T-helper 9 cell (primary cell): ENCODE measurements at regions not wholly inside any gene's neighbourhood (a gene's known extent, or its start where the extent isn't known, plus 50 kb on each side); places are given as distances from the start of the nearest gene placed in this dataset.
"Not testable (repeated sequence)": the region's sequence is repeated elsewhere in the genome, so short reads cannot be mapped to it uniquely, and the experiment has no call there.

Source experiments
- DNase-seq: peaks from one replicate; pipeline ENCODE4 v3.0.0-alpha.2; 2020

- DNase-seq, result no peak
Measured at GRCh38 chr6:15089569-15090144, 156.2 kb upstream of the JARID2 start.

DNA sequence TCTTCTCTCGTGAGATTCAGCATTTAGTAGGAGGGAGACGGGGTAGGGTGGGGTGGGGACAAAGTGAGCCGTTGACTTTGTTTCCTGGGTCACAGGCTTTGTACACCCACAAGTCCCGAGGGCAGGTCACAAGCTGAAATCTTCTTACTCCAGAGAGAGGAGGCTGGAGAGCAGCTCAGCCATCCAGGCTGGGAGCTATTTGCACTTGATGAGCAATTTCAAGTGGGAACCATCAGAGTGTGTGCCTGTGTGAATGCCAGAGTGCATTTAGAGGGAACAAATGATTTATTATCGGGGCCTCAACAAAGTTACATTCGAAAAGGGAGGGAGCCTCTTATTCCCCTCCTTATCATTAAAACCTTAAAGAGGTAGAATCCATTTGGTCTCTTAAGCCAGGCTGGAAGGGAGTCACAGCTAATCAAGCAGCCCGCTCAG is 155.7 kb upstream of the JARID2 start:
- DNase-seq, result no peak

DNA sequence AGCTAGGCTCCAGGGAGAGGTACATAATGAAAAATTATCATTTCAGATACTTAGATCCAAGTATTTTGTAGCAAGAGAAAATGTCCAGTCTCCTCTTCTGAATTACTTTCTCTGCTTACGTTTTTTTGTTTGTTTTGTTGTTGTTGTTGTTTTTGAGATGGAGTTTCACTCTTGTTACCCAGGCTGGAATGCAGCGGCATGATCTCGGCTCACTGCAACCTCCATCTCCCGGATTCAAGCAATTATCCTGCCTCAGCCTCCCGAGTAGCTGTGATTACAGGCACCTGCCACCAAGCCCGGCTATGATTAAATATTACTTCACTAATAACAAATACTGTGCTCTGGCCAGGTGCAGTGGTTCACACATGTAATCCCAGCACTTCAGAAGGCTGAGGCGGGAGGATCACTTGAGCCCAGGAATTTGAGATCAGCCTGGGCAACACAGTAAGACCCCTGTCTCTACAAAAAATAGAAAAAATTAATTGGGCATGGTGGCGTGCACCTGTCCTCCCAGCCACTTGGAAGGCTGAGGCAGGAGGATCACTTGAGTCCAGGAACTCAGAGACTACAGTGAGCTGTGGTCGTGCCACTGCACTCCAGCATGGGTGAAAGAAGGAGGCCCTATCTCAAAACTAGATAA is 155.0 kb upstream of the JARID2 start:
- DNase-seq, result no peak

- DNase-seq, result no peak
Measured at GRCh38 chr6:15096894-15097837, 148.7 kb upstream of the JARID2 start.

DNA sequence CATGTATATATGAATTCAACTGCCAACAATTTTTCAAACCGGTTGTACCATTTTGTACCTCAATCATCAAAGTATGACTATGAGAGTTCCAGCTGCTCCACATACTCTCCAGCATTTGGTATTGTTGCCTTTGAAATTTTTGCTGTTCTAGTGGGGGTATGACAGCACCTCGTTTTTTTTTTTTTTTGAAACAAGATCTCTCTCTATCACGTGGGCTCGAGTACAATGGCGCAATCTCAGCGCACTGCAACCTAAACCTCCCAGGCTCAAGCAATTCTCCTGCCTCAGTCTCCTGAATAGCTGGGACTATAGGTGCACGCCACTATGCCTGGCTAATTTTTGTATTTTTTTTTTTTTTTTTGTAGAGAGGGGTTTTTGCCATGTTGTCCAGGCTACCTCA is 144.7 kb upstream of the JARID2 start:
- no peak for DNase-seq

- DNase-seq, result no peak
Measured at GRCh38 chr6:15102241-15102640, 143.6 kb upstream of the JARID2 start.

DNA sequence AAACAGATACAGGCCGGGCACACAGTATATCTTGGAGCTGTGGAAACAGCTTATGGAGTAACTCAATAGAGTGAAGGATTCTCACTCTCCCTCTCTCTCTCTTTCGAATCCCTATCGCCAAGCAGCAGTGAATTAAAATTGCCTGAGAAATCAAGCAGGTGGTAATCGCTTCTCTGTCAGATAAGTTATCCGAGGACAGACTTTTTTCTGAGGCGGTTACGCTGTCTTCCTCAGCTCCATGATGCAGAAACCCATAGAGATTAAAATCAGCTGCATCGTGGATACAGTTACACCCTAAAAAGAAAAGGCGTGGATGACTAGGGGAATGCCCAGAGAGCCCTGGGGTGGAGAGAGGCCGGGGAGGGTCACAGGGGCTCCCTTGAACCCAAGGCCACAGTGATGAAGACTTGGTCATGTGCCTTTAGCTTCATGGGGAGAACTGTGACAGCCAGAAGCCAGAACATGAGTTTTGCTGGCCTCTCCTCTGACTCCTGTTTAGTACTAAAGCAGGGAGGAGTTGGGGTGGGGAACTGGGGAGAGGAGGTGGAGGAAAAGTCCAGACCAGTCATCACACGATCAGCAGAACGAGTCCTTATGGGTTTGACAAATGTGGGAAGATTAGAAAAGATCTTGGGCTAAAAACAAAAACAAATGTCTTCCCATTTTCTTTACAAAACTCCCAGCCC is 138.8 kb upstream of the JARID2 start:
- no peak for DNase-seq

GRCh38 chr6:15107644-15108382 is 138.1 kb upstream of the JARID2 start:
- no peak for DNase-seq

DNA sequence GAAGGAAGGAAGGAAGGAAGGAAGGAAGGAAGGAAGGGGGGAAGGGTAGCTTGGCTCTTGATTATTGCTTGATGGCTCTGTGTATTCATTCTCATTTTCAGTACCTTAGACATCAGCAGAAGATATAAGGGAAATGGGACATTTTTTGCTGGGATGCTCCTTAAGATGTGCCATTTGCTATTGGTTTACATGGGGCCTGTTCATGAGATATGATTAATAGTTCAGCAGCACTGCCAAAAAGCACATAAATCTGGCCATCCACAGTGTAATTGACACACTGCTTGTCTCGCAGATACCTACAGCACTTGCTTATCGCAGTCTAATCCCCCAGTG is 137.5 kb upstream of the JARID2 start:
- no peak for DNase-seq

DNA sequence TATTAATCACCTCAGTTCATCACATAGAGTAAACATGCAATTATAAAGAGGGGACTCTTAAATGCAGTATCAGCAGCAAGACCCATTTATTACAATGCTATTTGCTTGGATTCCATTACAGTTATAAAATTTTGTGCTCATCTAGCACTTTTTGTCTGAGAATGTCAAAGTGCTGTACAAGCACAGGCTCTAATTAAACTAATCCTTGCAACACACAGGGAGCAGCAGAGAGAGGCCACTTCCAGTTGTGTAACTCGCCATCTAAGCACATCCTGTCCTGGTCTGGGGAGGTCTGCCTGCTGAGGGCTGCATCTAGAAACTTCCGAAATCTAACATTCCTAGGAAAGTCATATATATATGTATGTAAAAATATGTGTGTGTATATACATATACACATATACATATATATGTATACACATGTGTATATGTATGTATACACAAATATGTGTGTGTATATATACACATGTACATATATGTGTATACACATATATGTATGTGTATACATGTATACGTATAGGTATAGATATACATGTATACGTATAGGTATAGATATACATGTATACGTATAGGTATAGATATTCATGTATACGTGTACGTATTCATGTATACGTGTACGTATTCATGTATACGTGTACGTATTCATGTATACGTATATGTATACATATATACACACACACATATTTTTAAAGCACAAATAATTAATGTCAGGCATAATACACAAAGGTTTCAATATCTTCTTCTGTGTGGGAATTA is 136.4 kb upstream of the JARID2 start:
- DNase-seq, result no peak

DNA sequence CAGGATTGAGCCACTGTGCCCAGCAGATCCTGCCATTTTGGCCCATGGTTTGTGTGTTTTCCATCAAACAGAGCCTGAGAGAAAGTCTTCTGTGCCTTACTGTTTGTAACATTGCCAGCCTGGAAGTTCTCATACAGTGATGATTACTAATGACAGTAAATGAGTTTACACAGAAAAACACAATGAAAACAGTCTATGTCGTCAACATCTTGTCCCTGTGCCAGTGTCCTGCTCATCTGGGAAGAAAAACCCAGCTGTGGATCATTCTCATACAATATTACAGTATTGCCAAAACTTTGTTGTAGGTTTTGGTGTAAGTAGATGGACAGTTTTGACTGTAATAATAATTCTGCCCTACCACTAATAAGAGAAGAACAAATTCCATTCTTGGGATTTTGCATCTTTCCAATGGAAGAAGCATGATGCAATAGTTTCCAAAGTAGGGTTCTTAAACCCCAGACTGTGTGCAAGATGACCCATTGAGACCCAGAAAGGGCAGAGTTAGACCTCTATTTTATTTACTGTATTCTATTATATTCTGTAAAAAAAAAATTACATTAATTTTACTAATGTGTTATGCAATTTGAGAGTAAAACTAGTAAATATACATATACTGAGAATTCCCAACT is 135.0 kb upstream of the JARID2 start:
- no peak for DNase-seq

- DNase-seq, result not testable (repeated sequence)
Measured at GRCh38 chr6:15111576-15111975, 134.3 kb upstream of the JARID2 start.

GRCh38 chr6:15113587-15113986 is 132.3 kb upstream of the JARID2 start:
- no peak for DNase-seq

- no peak for DNase-seq
Measured at GRCh38 chr6:15114061-15114460, 131.8 kb upstream of the JARID2 start.

- DNase-seq, result no peak
Measured at GRCh38 chr6:15116889-15117288, 129.0 kb upstream of the JARID2 start.

GRCh38 chr6:15121443-15121842 is 124.4 kb upstream of the JARID2 start:
- DNase-seq, result no peak

- no peak for DNase-seq
Measured at GRCh38 chr6:15121977-15122550, 123.8 kb upstream of the JARID2 start.

DNA sequence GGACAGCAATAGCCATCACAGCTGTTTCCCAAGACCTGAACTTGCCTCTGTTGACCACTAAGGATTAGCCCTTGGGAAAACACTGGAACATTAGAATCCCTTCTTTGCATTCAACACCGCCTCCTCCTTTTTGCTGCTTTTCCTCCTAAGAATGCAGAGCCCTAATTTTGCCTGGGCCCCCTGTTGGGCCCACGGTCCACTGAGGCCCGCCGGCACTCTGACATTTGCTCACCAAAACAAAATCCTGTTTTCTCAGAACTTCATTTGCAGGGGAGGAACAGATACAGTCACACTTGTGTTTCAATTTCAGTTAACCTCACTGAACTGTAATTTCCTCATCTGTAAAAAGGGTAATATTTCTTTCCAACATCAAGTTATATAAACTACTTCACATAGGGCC is 116.0 kb upstream of the JARID2 start:
- DNase-seq, result no peak

DNA sequence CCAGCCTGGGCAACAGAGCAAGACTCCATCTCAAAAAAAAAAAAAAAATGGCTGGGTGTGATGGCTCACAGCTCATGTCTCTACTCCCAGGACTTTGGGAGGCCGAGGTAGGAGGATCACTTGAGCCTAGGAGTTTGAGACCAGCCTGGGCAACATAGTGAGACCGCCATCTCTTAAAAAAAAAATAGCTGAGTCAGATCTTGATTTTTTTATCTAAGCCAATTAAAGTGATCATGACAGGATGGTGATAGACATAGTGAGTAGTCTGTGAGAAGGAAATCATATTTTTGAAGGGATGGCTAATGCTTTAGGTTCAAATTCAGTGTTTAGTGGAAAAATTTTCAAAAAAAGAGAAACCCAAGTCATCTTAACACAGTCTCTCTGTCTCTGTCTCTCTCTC is 114.6 kb upstream of the JARID2 start:
- no peak for DNase-seq

DNA sequence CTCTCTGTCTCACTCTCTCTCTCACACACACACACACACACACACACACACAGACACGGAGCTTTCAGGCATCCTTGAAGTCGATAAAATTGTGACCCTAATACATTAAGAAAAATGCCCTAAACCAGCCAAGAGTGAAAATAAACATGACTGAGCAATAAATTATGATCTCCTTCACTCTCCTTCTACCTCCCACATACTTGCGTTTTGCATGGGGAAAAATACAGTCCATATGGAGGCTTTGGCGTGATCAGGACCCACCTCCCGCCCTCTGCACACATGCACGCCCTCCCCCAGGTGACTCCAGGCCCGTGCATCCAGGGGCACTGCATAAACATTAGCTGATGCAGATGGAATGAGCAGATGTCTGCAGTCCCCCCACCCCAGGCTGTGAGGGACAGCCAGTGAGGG is 114.2 kb upstream of the JARID2 start:
- no peak for DNase-seq

GRCh38 chr6:15132167-15132566 is 113.7 kb upstream of the JARID2 start:
- no peak for DNase-seq
